DOHH2 (cell line): ENCODE measurements at regions not wholly inside any gene's neighbourhood (a gene's known extent, or its start where the extent isn't known, plus 50 kb on each side); places are given as distances from the start of the nearest gene placed in this dataset.

Source experiments
- H3F3A ChIP-seq: fragments of 200-600 bp; sonication (generic), shearing (Covaris generic); 2 replicates; pipeline ENCODE4 v1.6.0; 2016; ENCODE audit warnings: antibody characterized with exemption, mild to moderate bottlenecking; ENCODE audit not compliant: control insufficient read depth, insufficient read depth
- H3K27ac ChIP-seq: fragments of 200-600 bp; sonication (generic); 2 replicates; pipeline ENCODE4 v1.5.1; 2014; ENCODE audit warnings: low read depth, mild to moderate bottlenecking, low read length, moderate library complexity
- H3K27me3 ChIP-seq: fragments of 200-600 bp; sonication (generic); 2 replicates; pipeline ENCODE4 v1.6.1; 2014; ENCODE audit warnings: mild to moderate bottlenecking, low read length, mixed read lengths; ENCODE audit not compliant: control insufficient read depth
- H3K36me3 ChIP-seq: fragments of 200-600 bp; sonication (generic); 2 replicates; pipeline ENCODE4 v1.6.1; 2014; ENCODE audit warnings: mild to moderate bottlenecking, low read length, moderate library complexity, mixed read lengths; ENCODE audit not compliant: control insufficient read depth
- H3K4me1 ChIP-seq: fragments of 200-600 bp; sonication (generic); 2 replicates; pipeline ENCODE4 v1.6.1; 2014; ENCODE audit warnings: mild to moderate bottlenecking, low read length, mixed read lengths; ENCODE audit not compliant: control insufficient read depth
- H3K4me2 ChIP-seq: fragments of 200-600 bp; sonication (generic); 2 replicates; pipeline ENCODE4 v1.6.0; 2014; ENCODE audit warnings: mild to moderate bottlenecking, low read length, moderate library complexity
- H3K4me3 ChIP-seq: fragments of 200-600 bp; sonication (generic); 2 replicates; pipeline ENCODE4 v1.5.1; 2014; ENCODE audit warnings: mild to moderate bottlenecking, low read length, mixed read lengths
- H3K79me2 ChIP-seq: fragments of 200-600 bp; sonication (generic); 2 replicates; pipeline ENCODE4 v1.6.1; 2014; ENCODE audit warnings: mild to moderate bottlenecking, low read length, mixed read lengths; ENCODE audit not compliant: control insufficient read depth
- H3K9me2 ChIP-seq: fragments of 200-600 bp; sonication (generic); replicated peaks from 2 replicates; pipeline ENCODE4 v1.6.1; 2014; ENCODE audit warnings: mild to moderate bottlenecking, low read length, mixed read lengths; ENCODE audit not compliant: control insufficient read depth
- H3K9me3 ChIP-seq: fragments of 200-600 bp; sonication (generic); 2 replicates; pipeline ENCODE4 v1.6.1; 2014; ENCODE audit warnings: antibody characterized with exemption, low read length, mixed read lengths; ENCODE audit not compliant: control insufficient read depth, insufficient read depth
- H4K20me1 ChIP-seq: fragments of 200-600 bp; sonication (generic); 2 replicates; pipeline ENCODE4 v1.6.0; 2014; ENCODE audit warnings: low read depth, mild to moderate bottlenecking, antibody characterized with exemption, low read length, moderate library complexity; ENCODE audit not compliant: control insufficient read depth, insufficient read depth
- EZH2phosphoT487 ChIP-seq: fragments of 200-600 bp; sonication (generic); IDR thresholded peaks from 2 replicates; pipeline ENCODE4 v1.6.1; 2017; ENCODE audit warnings: borderline replicate concordance, mild to moderate bottlenecking, antibody characterized with exemption, low read length, moderate library complexity, mixed read lengths
- TF ChIP-seq, protein P1 (sequence below): fragments of 200-600 bp; sonication (generic); IDR thresholded peaks from one replicate; pipeline ENCODE4 v1.5.1; 2014; ENCODE audit warnings: antibody characterized with exemption, mild to moderate bottlenecking, low read depth, low read length; ENCODE audit not compliant: poor library complexity, severe bottlenecking

DNA sequence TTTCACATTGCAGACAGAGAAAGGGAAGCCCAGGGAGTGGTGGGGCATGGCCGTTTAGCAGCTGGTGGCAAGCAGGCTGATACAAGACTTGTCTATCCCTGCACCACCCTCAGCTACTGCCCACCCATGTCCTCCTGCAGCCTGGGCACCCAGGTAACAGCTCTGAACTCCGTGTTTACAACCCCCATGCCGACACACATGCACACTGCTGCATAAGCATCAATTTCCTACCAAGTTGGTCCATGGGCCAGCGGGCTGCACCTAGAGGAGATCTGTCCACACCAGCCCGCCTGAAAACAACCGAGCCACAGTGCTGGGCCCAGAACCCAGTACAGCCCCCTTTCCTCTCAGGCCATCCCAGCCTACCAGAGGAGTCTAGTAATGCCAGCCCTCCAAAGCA, 75.9 kb upstream of the C14orf180 start:
- no peak for TF ChIP-seq EZH2phosphoT487
- TF ChIP-seq, protein P1, sequence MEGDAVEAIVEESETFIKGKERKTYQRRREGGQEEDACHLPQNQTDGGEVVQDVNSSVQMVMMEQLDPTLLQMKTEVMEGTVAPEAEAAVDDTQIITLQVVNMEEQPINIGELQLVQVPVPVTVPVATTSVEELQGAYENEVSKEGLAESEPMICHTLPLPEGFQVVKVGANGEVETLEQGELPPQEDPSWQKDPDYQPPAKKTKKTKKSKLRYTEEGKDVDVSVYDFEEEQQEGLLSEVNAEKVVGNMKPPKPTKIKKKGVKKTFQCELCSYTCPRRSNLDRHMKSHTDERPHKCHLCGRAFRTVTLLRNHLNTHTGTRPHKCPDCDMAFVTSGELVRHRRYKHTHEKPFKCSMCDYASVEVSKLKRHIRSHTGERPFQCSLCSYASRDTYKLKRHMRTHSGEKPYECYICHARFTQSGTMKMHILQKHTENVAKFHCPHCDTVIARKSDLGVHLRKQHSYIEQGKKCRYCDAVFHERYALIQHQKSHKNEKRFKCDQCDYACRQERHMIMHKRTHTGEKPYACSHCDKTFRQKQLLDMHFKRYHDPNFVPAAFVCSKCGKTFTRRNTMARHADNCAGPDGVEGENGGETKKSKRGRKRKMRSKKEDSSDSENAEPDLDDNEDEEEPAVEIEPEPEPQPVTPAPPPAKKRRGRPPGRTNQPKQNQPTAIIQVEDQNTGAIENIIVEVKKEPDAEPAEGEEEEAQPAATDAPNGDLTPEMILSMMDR: no peak
- Histone ChIP-seq H3K27ac (no peak overlapping the region), H3K36me3 (no peaks in the 10 kb centered on the region), H3K4me3 (no peak overlapping the region), H3K27me3 (no peaks in the 10 kb centered on the region), H4K20me1 (no peaks in the 10 kb centered on the region), H3K79me2 (no peaks in the 10 kb centered on the region), H3K9me3 (no peaks in the 10 kb centered on the region), H3K9me2 (no peaks in the 10 kb centered on the region), H3K4me2 (no peak overlapping the region), H3K4me1 (no peaks in the 10 kb centered on the region), H3F3A (no peaks in the 10 kb centered on the region)

DNA sequence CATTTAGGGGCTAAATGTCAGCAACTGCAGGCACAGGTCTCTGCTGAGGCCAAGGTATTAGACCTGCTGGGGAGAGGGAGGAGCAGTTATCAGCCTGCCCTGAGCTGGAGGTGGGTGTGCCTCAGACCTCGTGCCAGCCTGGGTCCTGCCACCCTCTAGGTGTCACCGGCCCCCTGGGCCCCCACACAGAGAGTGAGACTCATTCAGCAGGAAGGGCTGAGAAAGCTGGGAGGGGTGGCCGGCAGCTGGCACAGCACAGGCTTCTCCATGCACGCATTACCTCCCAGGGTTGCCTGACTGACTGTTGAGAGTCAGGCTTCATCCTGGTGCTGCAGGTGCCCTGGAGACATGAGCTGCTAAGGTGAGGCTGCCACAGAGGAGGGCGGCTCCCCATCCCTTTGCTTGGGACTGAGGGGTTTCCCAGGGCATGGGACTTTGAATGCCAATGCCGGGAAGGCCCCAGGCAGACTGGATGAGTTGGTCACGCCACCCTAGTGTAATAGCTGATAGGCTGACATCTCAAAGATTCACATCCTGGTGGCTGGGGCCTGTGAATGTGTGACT, 75.3 kb upstream of the C14orf180 start:
- Histone ChIP-seq H3K36me3 (no peaks in the 10 kb centered on the region), H4K20me1 (no peaks in the 10 kb centered on the region), H3F3A (no peaks in the 10 kb centered on the region), H3K9me3 (no peaks in the 10 kb centered on the region), H3K27me3 (no peaks in the 10 kb centered on the region), H3K79me2 (no peaks in the 10 kb centered on the region), H3K4me3 (no peak overlapping the region), H3K4me2 (no peak overlapping the region), H3K9me2 (no peaks in the 10 kb centered on the region), H3K4me1 (no peaks in the 10 kb centered on the region), H3K27ac (no peak overlapping the region)
- TF ChIP-seq, protein P1: no peak
- TF ChIP-seq EZH2phosphoT487: no peak

DNA sequence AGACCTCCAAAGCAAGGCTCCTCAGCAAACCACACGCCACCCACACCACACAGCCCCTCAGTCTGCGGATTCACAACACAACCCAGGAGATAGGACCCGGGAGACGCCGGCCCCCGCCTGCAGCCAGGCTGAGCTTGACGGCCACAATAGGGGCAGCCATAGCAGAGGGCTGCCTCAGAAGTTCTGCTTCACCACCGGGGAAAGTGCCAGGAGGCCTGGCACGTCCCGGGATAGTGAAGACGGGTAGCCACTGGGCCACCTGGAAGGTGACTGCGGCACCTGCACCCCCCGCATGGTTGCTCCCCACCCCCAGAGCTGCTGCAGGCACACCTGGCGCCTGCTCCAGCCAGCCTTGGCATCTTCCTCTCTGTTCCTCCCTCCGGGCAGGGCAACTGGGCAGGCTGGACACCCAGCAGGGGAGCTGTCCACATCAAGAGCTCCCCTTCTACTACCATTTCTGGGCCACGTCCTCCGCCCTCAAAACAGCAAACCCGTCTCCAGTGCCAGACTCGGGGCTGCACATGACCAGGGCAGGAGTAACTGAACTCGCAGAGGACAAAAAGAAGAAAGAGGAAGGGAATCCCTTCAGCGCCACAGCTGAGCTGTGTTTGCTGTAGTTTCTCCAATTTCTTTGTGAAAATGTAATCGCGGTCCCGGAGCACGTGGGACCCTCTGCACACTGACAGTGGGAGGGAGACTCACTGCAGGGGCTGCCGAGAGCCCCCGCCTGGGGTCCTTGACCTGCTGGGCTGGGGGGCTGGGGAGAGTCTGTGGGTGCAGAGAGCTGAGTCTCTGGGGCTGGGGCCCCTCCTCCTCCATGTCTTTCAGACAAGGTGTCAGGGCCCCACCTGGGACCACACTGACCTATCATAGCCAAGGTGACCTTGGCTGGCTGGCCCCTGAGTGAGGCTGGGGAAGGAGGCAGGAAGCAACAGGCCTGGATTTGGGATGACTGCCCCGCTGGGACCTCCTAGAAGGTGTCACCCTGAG, 74.2 kb upstream of the C14orf180 start:
- H3K27me3 ChIP-seq: no peaks in the 10 kb centered on the region
- no peak overlapping the region for H3K4me2 ChIP-seq
- TF ChIP-seq, protein P1: no peak
- no peak for TF ChIP-seq EZH2phosphoT487
- H3K9me2 ChIP-seq: no peaks in the 10 kb centered on the region
- no peaks in the 10 kb centered on the region for H3F3A ChIP-seq
- no peaks in the 10 kb centered on the region for H4K20me1 ChIP-seq
- H3K4me3 ChIP-seq: no peak overlapping the region
- H3K4me1 ChIP-seq: no peaks in the 10 kb centered on the region
- no peak overlapping the region for H3K27ac ChIP-seq
- H3K36me3 ChIP-seq: no peaks in the 10 kb centered on the region
- no peaks in the 10 kb centered on the region for H3K9me3 ChIP-seq
- no peaks in the 10 kb centered on the region for H3K79me2 ChIP-seq
